DMS153 treated with DMSO at 0.1 percent for 48 hours (cell line): ENCODE measurements at regions not wholly inside any gene's neighbourhood (a gene's known extent, or its start where the extent isn't known, plus 50 kb on each side); places are given as distances from the start of the nearest gene placed in this dataset.

Experiments used
- DNase-seq: peaks from one replicate; lab custom pipeline; 2025; ENCODE audit not compliant: unreplicated experiment; lab: John Stamatoyannopoulos, UW

GRCh38 chr1:37309574-37309973 lies 164.8 kb upstream of the ZC3H12A start:
- DNase-seq = no peak

- no peak for DNase-seq
Measured at GRCh38 chr1:37310064-37310463, 164.3 kb upstream of the ZC3H12A start.

- no peak for DNase-seq
Measured at GRCh38 chr1:37315371-37315846, 159.0 kb upstream of the ZC3H12A start.

DNA sequence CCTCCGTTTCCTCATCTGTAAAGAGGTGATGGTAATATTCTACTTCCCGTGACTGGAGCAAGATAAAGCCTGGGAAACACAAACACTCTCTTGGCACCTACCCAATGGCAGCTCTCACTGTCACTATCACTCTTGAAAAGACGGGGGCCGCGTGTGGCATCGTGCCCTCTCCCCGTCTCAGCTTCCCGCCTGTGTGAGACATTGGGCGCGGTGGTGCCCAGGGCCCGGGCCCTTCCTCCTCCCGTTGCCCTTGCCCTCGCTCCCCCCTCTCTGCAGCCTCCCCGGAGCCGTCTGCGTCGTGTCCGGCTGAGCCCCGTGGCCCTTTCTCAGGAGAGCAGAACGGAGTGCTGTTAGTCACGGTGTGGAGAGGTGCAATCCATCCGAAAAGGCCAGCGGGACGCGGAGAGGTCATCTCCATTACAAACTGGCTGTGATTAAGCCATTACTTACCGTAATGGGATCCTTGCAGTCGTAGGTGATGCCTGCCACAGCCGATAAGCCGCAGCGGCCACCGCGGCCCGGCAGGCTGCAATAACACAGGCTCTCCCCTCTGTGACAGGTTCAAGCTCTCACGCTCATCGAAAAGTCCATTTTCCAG lies 156.4 kb upstream of the ZC3H12A start:
- DNase-seq = no peak

- no peak for DNase-seq
Measured at GRCh38 chr1:37318490-37318889, 155.9 kb upstream of the ZC3H12A start.

GRCh38 chr1:37319284-37319683 lies 155.1 kb upstream of the ZC3H12A start:
- DNase-seq = no peak

DNA sequence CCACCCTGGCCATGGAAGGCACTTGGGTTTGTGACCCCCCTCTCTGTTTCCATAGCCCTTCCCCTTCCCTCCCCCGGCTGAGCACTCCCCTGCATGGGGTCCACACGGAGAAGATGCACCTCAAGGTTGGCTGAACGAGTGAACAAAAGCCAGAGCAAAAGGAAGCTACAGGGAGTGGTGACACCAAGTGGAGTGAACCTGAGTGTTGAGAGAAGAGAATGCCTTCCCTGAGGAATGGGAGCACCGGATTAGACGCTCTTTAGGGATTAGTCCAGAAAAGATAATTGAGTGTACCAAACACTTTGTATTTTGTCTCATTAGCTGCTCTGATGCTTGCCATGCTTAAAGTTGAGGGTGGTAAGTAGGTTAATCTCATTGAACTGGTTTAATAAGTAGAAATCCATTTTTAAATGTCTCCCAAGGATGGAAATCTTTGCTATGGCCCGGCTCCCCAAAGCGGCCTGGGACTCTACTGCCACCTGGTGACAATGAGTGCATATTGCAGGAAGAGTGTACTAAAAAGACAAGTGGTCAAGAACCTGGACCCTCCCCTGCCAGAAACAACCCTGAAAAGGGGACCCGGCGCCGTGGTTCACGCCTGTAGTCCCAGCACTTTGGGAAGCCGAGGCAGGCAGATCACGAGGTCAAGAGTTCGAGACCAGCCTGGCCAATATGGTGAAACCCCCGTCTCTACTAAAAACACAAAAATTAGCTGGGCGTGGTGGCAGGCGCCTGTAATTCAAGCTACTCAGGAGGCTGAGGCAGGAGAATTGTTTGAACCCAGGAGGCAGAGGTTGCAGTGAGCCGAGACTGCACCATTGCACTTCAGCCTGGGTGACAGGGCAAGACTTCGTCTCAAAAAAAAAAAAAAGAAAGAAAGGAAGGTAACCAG lies 150.6 kb upstream of the ZC3H12A start:
- DNase-seq = no peak

GRCh38 chr1:37325010-37325409 lies 149.4 kb upstream of the ZC3H12A start:
- DNase-seq = no peak

GRCh38 chr1:37325509-37326437 lies 148.6 kb upstream of the ZC3H12A start:
- no peak for DNase-seq

- no peak for DNase-seq
Measured at GRCh38 chr1:37332126-37332525, 142.3 kb upstream of the ZC3H12A start.

DNA sequence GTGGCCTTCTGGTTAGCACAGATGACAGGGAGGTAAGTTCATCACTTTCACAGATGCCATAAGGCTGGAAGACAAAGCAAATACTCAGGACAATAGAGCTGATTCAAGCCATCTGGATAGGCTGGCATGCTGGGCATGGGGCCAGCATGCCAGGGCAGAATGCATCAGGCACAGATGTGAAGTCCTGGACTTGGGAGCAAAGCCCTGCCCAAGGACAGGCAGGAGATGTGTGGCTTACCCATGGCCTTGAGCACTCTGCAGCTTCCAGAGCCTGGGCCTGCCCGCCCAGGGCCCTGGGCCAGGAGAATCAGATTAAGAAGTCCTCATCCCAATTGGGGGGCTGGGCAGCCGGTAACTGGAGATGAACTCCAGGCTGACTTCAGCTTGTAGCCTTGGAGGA lies 135.7 kb upstream of the ZC3H12A start:
- peak; percentile 84 for DNase-seq

- no peak for DNase-seq
Measured at GRCh38 chr1:37342736-37343135, 131.6 kb upstream of the ZC3H12A start.

DNA sequence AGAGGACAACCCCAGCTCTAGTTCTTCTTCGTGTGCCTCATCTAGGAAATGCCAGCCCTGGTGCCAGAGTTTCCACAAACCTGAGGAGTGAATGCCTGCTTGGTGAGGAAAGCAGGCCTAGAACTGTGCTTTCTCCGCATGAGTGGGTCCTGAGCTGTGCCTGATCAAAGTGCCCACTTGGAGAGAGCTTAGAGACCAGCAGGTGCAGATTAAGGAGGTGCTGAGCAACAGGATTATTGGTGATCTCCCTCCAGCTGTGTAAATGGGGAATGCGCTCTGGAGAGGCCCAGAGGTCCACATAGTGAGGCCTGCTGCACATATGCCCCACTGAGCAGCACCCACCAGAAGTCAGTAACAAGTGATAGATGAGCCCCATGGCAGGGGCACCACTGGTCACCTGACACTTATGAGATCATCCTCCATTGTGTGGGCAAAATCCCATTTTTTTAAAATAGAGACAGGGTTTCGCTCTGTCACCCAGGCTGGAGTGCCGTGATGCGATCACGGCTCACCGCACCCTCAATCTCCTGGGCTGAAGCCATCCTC lies 127.2 kb upstream of the ZC3H12A start:
- DNase-seq = no peak

DNA sequence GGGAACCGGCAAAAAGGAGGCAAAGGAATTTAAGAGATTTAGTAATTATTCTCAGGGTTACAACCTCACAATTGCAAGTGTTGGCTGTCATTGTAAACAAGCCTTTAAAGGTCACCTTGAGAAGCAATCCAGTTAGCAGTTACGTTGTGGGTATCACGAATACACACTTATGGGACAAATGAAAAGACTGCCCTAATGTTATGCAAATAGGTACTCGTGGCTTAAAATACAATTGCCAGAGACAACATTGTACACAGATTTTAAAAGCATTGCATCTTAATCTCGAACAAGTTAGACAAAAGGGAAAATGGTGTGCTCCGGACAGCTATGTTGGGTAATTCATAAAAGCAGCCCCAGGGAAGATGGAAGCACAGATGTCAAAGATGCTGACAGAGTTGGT lies 120.5 kb upstream of the ZC3H12A start:
- DNase-seq = no peak

- DNase-seq = no peak
Measured at GRCh38 chr1:37354876-37355650, 119.3 kb upstream of the ZC3H12A start.

DNA sequence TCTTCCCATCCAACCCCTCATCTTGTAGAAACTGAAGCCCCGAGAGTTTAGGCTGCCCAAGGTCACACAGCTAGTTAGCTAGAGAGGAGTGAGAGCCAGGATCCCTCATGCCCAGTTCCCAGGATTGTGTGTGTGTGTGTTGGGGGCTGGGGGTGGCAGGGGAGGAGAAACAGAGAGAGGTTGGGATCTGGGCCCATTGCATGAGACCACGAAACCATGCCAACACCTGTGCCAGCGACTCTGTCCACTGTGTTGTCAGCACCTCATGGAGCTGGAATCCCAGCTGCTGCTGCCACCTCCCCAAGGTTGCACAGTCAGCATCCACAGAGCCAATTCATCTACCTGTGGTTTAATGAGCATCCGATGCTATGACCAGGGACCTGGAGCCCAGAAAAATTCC lies 115.4 kb upstream of the ZC3H12A start:
- DNase-seq = no peak

DNA sequence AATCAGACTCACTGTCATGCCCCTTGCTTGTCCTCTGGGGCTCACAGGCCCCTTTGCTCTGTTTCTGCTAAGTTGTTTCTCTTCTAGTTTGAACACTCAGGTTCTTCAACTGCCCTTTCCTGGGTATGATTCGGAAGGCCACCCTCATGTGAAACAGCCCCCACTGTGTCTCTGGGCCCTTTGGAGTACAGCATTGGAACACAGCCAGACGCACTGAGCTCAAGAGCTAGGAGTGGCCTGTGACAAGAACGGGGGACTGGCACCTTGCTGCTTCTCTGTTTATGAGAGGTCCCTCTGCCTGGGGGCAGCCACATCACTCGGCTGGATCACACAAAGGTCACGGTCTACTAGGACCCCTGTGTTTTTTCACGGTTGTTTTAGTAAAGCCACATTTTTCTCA lies 114.4 kb upstream of the ZC3H12A start:
- DNase-seq = no peak

- no peak for DNase-seq
Measured at GRCh38 chr1:37362594-37363385, 111.6 kb upstream of the ZC3H12A start.

GRCh38 chr1:37363535-37363934 lies 110.8 kb upstream of the ZC3H12A start:
- no peak for DNase-seq
